ENCODE measurements at regions not wholly inside any gene's neighbourhood (a gene's known extent, or its start where the extent isn't known, plus 50 kb on each side); places are given as distances from the start of the nearest gene placed in this dataset.
"Not testable (repeated sequence)": the region's sequence is repeated elsewhere in the genome, so short reads cannot be mapped to it uniquely, and the experiment has no call there.

DNA sequence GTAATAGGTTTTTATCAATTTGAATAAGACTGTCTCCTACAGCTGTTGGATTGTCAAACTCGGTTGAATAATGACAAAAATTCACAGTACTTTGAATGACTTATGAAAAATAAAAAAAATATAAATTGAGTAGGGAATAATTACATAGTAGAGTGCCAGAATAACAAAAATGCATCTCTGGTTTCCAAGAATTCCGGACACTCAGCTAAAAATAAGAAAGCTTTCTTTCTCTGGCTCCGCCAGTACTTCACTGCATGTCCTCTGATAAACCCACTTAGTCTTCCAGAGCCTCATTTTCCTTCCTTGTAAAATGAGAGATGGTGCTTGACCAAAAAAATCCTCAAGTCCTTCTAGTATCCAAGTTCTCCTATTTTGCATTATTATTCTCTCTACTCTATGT, 374.6 kb upstream of the LUZP2 start:
- H3K27me3 Mint-ChIP-seq = no peaks in the 10 kb centered on the region
- no peak overlapping the region for H3K27ac Mint-ChIP-seq
- no peak overlapping the region for H3K4me3 Mint-ChIP-seq
- no peaks in the 10 kb centered on the region for H3K4me1 Mint-ChIP-seq
- H3K9me3 Mint-ChIP-seq = peaks cover 0 to 9% (median 6%) of the 10 kb centered on the region in 3 donors
- no peaks in the 10 kb centered on the region for H3K36me3 Mint-ChIP-seq

DNA sequence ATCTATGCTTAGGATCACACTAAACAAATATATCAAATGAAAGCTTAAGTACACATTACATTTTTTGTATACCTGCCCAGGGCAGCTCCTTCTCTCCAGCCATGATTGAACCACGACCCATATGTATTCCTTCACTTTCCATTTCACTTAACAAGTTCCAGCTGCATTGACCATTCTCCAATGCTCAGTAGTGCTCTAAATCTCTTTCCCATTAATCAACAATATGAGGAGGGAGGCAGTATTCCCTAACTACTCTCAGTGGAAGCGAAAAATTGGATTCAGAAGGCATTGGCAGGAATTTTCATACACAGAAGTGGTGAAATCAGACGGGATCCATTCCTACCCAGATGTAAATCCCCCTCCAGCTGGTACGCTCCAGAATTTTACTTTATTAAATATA, 372.0 kb upstream of the LUZP2 start:
- Mint-ChIP-seq H3K4me1 (no peaks in the 10 kb centered on the region), H3K27ac (no peak overlapping the region), H3K36me3 (no peaks in the 10 kb centered on the region), H3K4me3 (no peak overlapping the region), H3K9me3 (peaks cover 0 to 12% (median 9%) of the 10 kb centered on the region in 3 donors), H3K27me3 (no peaks in the 10 kb centered on the region)

DNA sequence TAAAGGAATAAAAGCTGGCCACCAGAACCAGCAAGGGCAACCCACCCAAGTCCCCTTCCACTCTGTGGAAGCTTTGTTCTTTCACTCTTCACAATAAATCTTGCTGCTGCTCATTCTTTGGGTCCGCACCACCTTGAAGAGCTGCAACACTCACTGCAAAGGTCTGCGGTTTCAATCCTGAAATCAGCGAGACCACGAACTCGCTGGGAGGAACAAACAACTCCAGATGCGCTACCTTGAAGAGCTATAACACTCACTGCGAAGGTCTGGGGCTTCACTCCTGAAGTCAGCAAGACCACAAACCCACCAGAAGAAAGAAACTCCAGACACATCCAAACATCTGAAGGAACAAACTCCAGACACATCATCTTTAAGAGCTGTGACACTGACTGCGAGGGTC, 365.2 kb upstream of the LUZP2 start:
- Mint-ChIP-seq H3K36me3 (no peaks in the 10 kb centered on the region), H3K27me3 (no peaks in the 10 kb centered on the region), H3K27ac (peak overlapping the region in 1 of 3 donors; percentile 31), H3K9me3 (peaks cover 2 to 6% (median 2%) of the 10 kb centered on the region in 3 donors), H3K4me3 (no peak overlapping the region), H3K4me1 (no peaks in the 10 kb centered on the region)

DNA sequence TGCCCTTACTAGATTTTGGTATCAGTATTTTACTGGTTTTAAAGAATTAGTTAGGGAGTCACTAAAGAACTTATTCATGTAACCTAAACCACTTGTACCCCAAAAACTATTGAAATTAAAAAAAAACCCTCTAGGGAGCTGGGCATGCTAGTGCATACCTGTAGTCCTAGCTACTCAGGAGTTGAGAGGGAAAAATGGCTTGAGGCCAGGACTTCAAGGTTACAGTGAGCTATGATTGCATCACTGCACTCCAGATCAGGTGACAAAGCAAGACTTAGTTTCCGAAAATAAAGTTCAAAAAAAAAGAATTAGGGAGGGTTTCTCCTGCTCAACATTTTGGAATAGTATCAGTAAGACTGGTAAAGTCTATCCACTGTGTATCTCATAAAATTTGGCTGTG, 364.4 kb upstream of the LUZP2 start:
- H3K27me3 Mint-ChIP-seq = no peaks in the 10 kb centered on the region
- H3K36me3 Mint-ChIP-seq = no peaks in the 10 kb centered on the region
- no peak overlapping the region for H3K27ac Mint-ChIP-seq
- H3K4me1 Mint-ChIP-seq = no peaks in the 10 kb centered on the region
- H3K9me3 Mint-ChIP-seq = peaks cover 2 to 4% (median 2%) of the 10 kb centered on the region in 3 donors
- H3K4me3 Mint-ChIP-seq = no peak overlapping the region

DNA sequence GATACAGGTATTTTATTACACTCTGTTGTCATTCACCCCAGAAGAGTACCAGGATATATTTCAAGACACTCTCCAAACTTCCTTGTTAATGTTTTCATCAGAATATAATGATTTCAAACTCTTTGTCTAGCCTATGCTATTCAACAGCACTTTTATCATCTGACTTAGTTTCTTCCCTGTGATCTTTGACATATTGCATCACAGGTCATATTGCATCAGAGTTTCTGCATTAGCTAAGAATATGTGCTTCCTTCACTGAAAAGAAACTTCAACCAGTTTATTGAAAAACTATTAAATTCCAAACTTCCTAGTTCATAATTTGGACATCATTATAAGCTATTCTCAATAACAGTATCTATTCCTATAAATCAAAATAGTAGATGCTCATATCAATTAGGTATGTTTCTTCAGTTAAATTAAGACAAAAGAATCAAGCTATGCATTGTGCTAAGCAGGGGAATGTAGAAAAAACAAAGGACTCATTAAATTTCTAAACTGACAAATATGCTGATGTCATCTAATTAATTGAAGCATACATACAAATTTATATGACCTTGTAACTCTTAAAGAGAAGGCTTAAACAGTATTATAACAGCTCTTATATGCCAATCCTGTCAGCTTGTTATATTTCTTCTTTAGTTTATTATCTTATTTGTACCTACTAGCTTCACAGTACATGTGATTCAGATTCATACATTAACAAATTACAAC, 361.8 kb upstream of the LUZP2 start:
- H3K36me3 Mint-ChIP-seq = no peaks in the 10 kb centered on the region
- H3K9me3 Mint-ChIP-seq = peaks cover under 1 to 7% (median 2%) of the 10 kb centered on the region in 3 donors
- no peaks in the 10 kb centered on the region for H3K4me1 Mint-ChIP-seq
- no peaks in the 10 kb centered on the region for H3K27me3 Mint-ChIP-seq
- no peak overlapping the region for H3K4me3 Mint-ChIP-seq
- H3K27ac Mint-ChIP-seq = no peak overlapping the region

DNA sequence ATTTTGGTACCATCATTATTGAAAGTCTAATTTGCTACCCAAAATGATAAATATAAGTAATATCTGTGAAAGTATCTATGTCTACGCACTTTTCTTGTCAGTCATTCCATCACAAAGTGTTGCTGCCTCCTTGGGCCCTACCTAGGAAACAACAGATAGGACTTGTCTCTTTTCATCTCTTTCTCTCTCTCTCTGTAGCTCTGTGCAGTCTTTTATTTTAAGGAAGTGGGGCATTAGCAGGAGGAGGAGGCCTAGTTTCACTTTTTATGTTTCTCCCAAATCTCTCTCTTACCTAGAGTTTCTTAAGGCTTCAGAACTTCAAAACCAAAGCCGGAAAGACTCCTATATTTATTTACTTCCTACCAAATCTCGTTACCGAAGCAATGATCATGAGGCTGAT, 354.8 kb upstream of the LUZP2 start:
- Mint-ChIP-seq H3K27ac (no peak overlapping the region), H3K4me3 (no peak overlapping the region), H3K4me1 (no peaks in the 10 kb centered on the region), H3K9me3 (peaks cover 0 to 7% (median 4%) of the 10 kb centered on the region in 3 donors), H3K27me3 (no peaks in the 10 kb centered on the region), H3K36me3 (no peaks in the 10 kb centered on the region)

DNA sequence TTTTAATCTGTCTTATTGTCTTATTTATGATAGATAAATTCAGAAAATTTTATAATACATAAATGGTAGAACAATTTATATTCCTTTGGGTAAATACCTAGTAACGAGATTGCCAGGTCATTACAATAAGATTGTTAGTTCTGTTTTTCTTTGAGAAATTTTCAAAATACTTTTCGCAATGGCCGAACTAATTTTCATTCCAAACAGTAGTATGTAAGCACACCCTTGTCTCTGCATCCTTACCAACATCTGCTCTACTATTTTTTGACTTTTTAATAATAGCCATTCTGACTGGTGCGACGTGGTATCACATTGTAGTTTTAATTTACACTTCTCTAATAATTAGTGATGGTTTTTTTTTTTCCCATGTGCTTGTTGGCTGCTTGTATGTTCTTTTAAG, 351.4 kb upstream of the LUZP2 start:
- H3K27ac Mint-ChIP-seq = no peak overlapping the region
- no peaks in the 10 kb centered on the region for H3K36me3 Mint-ChIP-seq
- H3K4me1 Mint-ChIP-seq = no peaks in the 10 kb centered on the region
- H3K27me3 Mint-ChIP-seq = no peaks in the 10 kb centered on the region
- H3K4me3 Mint-ChIP-seq = no peak overlapping the region
- H3K9me3 Mint-ChIP-seq = peaks cover 0 to 7% (median 0%) of the 10 kb centered on the region in 3 donors

DNA sequence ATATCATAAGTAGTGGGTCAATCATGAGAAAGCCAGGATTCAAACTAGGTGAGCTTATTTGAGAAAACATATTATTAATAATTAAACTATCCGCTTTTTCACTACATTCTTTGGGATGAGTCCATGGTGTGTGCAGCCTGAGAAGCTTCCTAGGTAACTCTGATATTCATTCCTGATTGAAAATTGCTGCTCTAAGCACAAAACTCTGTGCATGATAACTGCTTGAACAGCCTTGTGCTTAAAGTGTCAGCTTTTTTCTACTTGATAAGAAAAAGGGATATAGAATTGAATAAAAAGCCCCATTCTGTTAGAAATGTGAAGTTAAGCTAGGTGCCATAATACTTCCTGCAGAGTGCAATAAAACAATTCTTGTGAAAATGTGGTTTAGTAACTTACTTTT, 343.5 kb upstream of the LUZP2 start:
- Mint-ChIP-seq H3K27ac (peak overlapping the region in 1 of 3 donors; percentile 48), H3K9me3 (peaks cover 0 to 5% (median 2%) of the 10 kb centered on the region in 3 donors), H3K4me3 (no peak overlapping the region), H3K4me1 (no peaks in the 10 kb centered on the region), H3K27me3 (no peaks in the 10 kb centered on the region), H3K36me3 (no peaks in the 10 kb centered on the region)

DNA sequence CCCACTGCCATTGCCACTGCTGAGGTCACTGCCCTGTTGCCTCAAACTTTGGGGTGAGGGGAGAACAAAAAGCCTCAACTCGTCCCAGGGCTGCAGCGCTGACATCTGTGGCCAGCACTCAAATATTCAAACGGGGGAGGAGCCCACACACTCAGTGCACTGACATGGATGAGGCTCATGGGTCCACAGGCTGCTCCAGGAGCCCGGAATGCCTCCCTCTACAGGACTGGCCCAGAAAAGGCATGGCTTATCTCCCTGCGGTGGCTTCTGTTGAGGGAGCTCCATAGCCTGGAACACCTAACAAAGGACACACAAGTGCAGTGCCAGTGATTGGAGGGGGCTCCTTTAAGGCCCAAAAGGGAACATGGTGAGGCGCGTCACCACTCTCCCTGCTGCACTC, 341.1 kb upstream of the LUZP2 start:
- H3K27ac Mint-ChIP-seq = no peak overlapping the region
- no peaks in the 10 kb centered on the region for H3K4me1 Mint-ChIP-seq
- H3K4me3 Mint-ChIP-seq = no peak overlapping the region
- H3K9me3 Mint-ChIP-seq = peaks cover 0 to 5% (median 2%) of the 10 kb centered on the region in 3 donors
- no peaks in the 10 kb centered on the region for H3K36me3 Mint-ChIP-seq
- no peaks in the 10 kb centered on the region for H3K27me3 Mint-ChIP-seq

DNA sequence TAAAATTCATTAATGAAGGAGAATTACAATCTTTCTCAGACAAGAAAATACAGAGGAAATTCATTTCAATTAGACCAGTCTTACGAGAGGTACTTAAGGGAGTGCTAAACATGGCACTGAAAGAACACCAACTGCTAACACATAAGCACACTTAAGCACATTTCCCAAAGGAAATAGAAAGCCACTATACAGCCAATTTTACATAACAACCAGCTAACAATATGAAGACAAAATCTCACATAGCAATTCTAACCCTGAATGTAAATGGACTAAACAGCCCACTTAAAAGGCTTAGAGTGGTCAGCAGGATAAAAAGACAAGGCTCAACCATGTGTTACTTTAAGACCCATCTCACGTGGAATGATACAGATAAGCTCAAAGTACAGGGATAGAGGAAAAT, 339.5 kb upstream of the LUZP2 start:
- no peaks in the 10 kb centered on the region for H3K4me1 Mint-ChIP-seq
- no peaks in the 10 kb centered on the region for H3K36me3 Mint-ChIP-seq
- no peak overlapping the region for H3K27ac Mint-ChIP-seq
- peaks cover 3 to 5% (median 3%) of the 10 kb centered on the region in 3 donors for H3K9me3 Mint-ChIP-seq
- H3K27me3 Mint-ChIP-seq = no peaks in the 10 kb centered on the region
- H3K4me3 Mint-ChIP-seq = no peak overlapping the region

DNA sequence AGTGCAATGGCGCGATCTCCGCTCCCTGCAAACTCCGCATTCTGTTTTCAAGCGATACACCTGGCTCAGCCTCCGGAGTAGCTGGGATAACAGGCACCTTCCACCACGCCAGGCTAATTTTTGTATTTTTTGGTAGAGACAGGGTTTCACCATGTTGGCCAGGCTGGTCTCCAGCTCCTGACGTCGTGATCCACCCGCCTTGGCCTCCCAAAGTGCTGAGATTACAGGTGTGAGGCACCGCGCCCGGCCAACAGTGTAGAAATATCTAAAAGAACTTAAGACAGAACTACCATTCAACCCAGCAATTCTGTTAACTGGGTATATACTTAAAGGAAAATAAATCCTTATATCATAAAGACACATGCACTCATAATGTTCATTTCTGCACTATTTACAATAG, 335.3 kb upstream of the LUZP2 start:
- no peaks in the 10 kb centered on the region for H3K36me3 Mint-ChIP-seq
- no peaks in the 10 kb centered on the region for H3K4me1 Mint-ChIP-seq
- H3K27ac Mint-ChIP-seq = no peak overlapping the region
- H3K9me3 Mint-ChIP-seq = peaks cover 0 to 5% (median 4%) of the 10 kb centered on the region in 3 donors
- H3K4me3 Mint-ChIP-seq = no peak overlapping the region
- no peaks in the 10 kb centered on the region for H3K27me3 Mint-ChIP-seq

DNA sequence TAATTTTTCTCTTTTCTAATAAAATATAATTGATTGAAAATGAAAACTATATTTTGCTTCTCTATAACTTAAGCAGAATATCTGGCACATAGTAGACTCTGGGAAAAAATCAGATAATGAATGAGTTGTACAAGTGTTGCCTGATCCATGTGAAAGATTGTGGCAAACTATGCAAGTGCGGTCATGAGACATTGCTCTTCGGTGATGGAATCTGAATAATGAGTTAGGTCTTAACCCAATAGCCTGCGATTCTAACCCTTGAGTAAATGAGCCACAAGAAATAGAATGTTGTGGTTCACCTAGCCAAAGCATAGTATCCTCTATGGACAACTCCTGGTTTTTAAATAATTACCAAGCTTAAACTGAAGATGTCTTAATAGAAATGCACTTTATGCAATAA, 333.7 kb upstream of the LUZP2 start:
- Mint-ChIP-seq H3K4me1 (no peaks in the 10 kb centered on the region), H3K27ac (no peak overlapping the region), H3K4me3 (no peak overlapping the region), H3K9me3 (peaks cover 0 to 4% (median 3%) of the 10 kb centered on the region in 3 donors), H3K36me3 (no peaks in the 10 kb centered on the region), H3K27me3 (no peaks in the 10 kb centered on the region)

DNA sequence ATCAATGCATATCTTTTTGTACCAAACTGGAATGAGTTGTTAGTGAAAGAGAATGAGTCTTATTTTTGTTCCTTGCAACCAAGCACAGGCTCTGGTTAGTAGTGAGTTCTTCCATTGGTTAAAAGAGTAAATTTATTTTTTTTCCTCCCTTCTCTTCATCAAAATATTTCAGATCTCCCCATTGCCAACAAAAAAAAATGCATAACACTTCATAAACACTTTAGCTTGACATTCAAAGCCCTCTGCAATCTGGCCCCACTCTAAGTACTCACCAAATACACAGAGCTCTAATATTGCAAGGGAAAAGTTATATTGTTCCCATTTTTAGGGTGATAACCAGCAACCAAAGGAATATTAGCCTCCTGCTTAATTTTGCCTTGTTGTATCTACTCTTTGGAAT, 333.0 kb upstream of the LUZP2 start:
- Mint-ChIP-seq H3K4me3 (no peak overlapping the region), H3K27ac (no peak overlapping the region), H3K36me3 (no peaks in the 10 kb centered on the region), H3K4me1 (no peaks in the 10 kb centered on the region), H3K9me3 (peaks cover 0 to 4% (median 3%) of the 10 kb centered on the region in 3 donors), H3K27me3 (no peaks in the 10 kb centered on the region)

DNA sequence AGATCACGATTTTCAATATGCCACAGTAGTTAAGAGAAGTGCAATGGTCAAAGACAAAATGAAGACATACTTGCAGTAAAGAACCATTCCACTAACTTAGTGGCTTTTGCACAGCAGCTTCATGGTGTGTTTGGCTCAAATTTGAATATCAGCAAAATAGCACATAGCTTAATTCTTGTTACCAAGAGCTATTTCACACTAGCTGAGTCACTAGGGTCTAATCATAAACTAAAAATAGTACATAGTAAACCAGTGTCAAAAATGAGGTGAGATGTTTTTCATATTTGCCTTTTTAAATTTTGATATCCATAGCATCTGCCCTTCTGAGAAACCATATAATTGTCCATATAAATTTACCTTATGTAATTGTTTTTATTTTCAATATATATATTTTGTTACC, 325.0 kb upstream of the LUZP2 start:
- H3K4me3 Mint-ChIP-seq = no peak overlapping the region

DNA sequence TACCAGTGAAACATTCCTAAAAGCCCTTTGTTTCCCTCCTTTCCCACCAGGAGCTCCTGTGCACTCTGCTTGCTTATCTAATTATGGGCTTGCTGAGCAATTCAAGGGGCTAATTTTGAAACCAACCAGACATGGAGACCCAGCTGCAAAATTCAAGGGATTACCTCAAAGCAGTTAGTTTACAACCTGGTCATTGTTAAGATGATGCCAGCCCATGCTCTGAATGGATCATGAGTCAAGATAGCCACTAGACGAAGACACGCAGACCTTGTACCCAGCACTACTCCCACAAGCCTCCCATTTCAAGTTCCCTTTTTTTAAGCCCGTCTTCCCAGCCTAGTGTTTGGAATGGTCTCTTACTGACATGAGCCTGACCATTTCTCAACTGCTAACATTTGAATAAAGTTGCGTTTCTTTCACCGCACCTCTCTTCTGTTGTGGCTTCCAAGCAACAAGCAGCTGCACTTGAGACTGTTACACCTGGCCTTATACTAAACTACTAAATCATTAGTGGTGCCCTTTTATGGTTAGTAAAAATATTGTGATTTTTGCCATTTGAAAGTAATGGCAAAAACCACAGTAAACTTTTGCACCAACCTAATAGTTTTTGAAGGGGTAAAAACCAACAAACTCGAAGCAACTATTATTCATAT, 315.3 kb upstream of the LUZP2 start:
- Mint-ChIP-seq H3K36me3 (no peaks in the 10 kb centered on the region), H3K27me3 (no peaks in the 10 kb centered on the region), H3K9me3 (peaks cover 0 to 9% (median 2%) of the 10 kb centered on the region in 3 donors), H3K4me1 (no peaks in the 10 kb centered on the region), H3K27ac (no peak overlapping the region), H3K4me3 (no peak overlapping the region)

More for the DNA sequence above, 325.0 kb upstream of the LUZP2 start:
- H3K9me3 Mint-ChIP-seq = no peaks in the 10 kb centered on the region
- no peaks in the 10 kb centered on the region for H3K4me1 Mint-ChIP-seq
- no peaks in the 10 kb centered on the region for H3K36me3 Mint-ChIP-seq
- H3K27ac Mint-ChIP-seq = no peak overlapping the region
- no peaks in the 10 kb centered on the region for H3K27me3 Mint-ChIP-seq

DNA sequence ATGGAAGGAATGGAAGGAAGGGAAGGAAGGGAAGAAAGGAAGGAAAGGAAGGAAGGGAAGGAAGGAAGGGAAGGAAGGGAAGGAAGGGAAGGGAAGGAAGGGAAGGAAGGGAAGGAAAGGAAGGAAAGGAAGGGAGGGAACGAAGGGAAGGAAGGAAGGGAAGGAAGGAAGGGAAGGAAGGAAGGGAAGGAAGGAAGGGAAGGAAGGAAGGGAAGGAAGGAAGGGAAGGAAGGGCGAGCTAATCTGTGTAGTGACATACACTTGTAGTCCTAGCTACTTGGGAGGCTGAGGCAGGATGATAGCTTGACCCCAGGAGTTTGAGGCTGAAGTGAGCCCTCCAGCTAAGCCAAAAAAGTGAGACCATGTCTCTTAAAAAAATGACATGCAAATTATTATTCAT, 311.3 kb upstream of the LUZP2 start:
- H3K27me3 Mint-ChIP-seq, H3K36me3 Mint-ChIP-seq, H3K4me1 Mint-ChIP-seq, H3K27ac Mint-ChIP-seq, H3K4me3 Mint-ChIP-seq: not testable (repeated sequence)
- peaks cover 2 to 14% (median 2%) of the 10 kb centered on the region in 3 donors for H3K9me3 Mint-ChIP-seq
